ENCODE measurements at regions not wholly inside any gene's neighbourhood (a gene's known extent, or its start where the extent isn't known, plus 50 kb on each side); places are given as distances from the start of the nearest gene placed in this dataset.

GRCh38 chr6:1045239-1045638 is 266.7 kb upstream of the FOXQ1 start:
- DNase-seq (no peak), ATAC-seq (no peak)
- ChIA-PET POLR2A (no interaction called here), CTCF (no interaction called here)
- intact Hi-C loops (cut with micrococcal nuclease): no loop called here
- Mint-ChIP-seq H3K27me3 (peaks cover 37 to 77% (median 64%) of the 10 kb centered on the region in 5 donors), H3K9me3 (peaks cover 0 to 5% (median 0%) of the 10 kb centered on the region in 11 donors), H3K36me3 (no peaks in the 10 kb centered on the region), H3K27ac (no peak overlapping the region), H3K4me1 (peaks cover 0 to 7% (median 0%) of the 10 kb centered on the region in 7 donors), H3K4me3 (no peak overlapping the region)
- H3K4me1 ChIP-seq (ENCODE audit: control insufficient read depth in 2 of 2, insufficient read depth in 2 of 2, low read length in 2 of 2): no peaks in the 10 kb centered on the region
- H3K27me3 ChIP-seq (ENCODE audit: control insufficient read depth in 2 of 2, insufficient read depth in 2 of 2, low read length in 2 of 2): no peaks in the 10 kb centered on the region
- no peak overlapping the region for H3K4me3 ChIP-seq (ENCODE audit: low read length)
- H3K9me3 ChIP-seq (ENCODE audit: control insufficient read depth in 2 of 3, low read length in 3 of 3): no peaks in the 10 kb centered on the region
- H3K36me3 ChIP-seq (ENCODE audit: control insufficient read depth in 2 of 3, insufficient read depth in 3 of 3, low read length in 3 of 3): no peaks in the 10 kb centered on the region
- H3K27ac ChIP-seq (ENCODE audit: low read depth, low read length): no peak overlapping the region

- CTCF ChIA-PET: no interaction called here
- no peaks in the 10 kb centered on the region for H3K4me1 ChIP-seq (ENCODE audit: control insufficient read depth in 2 of 2, insufficient read depth in 2 of 2, low read length in 2 of 2)
- POLR2A ChIA-PET: no interaction called here
Observed at GRCh38 chr6:1044040-1044836, 267.7 kb upstream of the FOXQ1 start.

GRCh38 chr6:1043458-1043836 is 268.5 kb upstream of the FOXQ1 start:
- Mint-ChIP-seq H3K4me3 (no peak overlapping the region), H3K27ac (no peak overlapping the region), H3K36me3 (no peaks in the 10 kb centered on the region), H3K27me3 (peaks cover 36 to 82% (median 53%) of the 10 kb centered on the region in 5 donors), H3K4me1 (peaks cover 0 to 7% (median 0%) of the 10 kb centered on the region in 7 donors), H3K9me3 (peaks cover 0 to 5% (median 0%) of the 10 kb centered on the region in 11 donors)
- H3K27me3 ChIP-seq (ENCODE audit: control insufficient read depth in 2 of 2, insufficient read depth in 2 of 2, low read length in 2 of 2): no peaks in the 10 kb centered on the region
- no peaks in the 10 kb centered on the region for H3K9me3 ChIP-seq (ENCODE audit: control insufficient read depth in 2 of 3, low read length in 3 of 3)
- CTCF ChIA-PET: no interaction called here
- no peak overlapping the region for H3K4me3 ChIP-seq (ENCODE audit: low read length)
- H3K36me3 ChIP-seq (ENCODE audit: control insufficient read depth in 2 of 3, insufficient read depth in 3 of 3, low read length in 3 of 3): no peaks in the 10 kb centered on the region
- POLR2A ChIA-PET: no interaction called here
- DNase-seq: no peak
- H3K4me1 ChIP-seq (ENCODE audit: control insufficient read depth in 2 of 2, insufficient read depth in 2 of 2, low read length in 2 of 2): no peaks in the 10 kb centered on the region
- intact Hi-C loops (cut with micrococcal nuclease): no loop called here
- ATAC-seq: no peak
- no peak overlapping the region for H3K27ac ChIP-seq (ENCODE audit: low read depth, low read length)

More at GRCh38 chr6:1044040-1044836, 267.7 kb upstream of the FOXQ1 start:
- H3K36me3 Mint-ChIP-seq: no peaks in the 10 kb centered on the region
- H3K27ac Mint-ChIP-seq: no peak overlapping the region
- H3K9me3 Mint-ChIP-seq: peaks cover 0 to 5% (median 0%) of the 10 kb centered on the region in 11 donors
- H3K27me3 ChIP-seq (ENCODE audit: control insufficient read depth in 2 of 2, insufficient read depth in 2 of 2, low read length in 2 of 2): no peaks in the 10 kb centered on the region
- H3K4me1 Mint-ChIP-seq: peaks cover 0 to 7% (median 0%) of the 10 kb centered on the region in 7 donors
- intact Hi-C loops (cut with micrococcal nuclease): no loop called here
- ATAC-seq (no peak), DNase-seq (no peak)
- no peaks in the 10 kb centered on the region for H3K9me3 ChIP-seq (ENCODE audit: control insufficient read depth in 2 of 3, low read length in 3 of 3)
- H3K27ac ChIP-seq (ENCODE audit: low read depth, low read length): no peak overlapping the region
- no peak overlapping the region for H3K4me3 ChIP-seq (ENCODE audit: low read length)
- no peaks in the 10 kb centered on the region for H3K36me3 ChIP-seq (ENCODE audit: control insufficient read depth in 2 of 3, insufficient read depth in 3 of 3, low read length in 3 of 3)
- no peak overlapping the region for H3K4me3 Mint-ChIP-seq
- H3K27me3 Mint-ChIP-seq: peaks cover 38 to 77% (median 56%) of the 10 kb centered on the region in 5 donors

- Histone ChIP-seq H3K27me3 (ENCODE audit: control insufficient read depth in 2 of 2, insufficient read depth in 2 of 2, low read length in 2 of 2) (no peaks in the 10 kb centered on the region), H3K27ac (ENCODE audit: low read depth, low read length) (no peak overlapping the region), H3K9me3 (ENCODE audit: control insufficient read depth in 2 of 3, low read length in 3 of 3) (no peaks in the 10 kb centered on the region), H3K36me3 (ENCODE audit: control insufficient read depth in 2 of 3, insufficient read depth in 3 of 3, low read length in 3 of 3) (no peaks in the 10 kb centered on the region), H3K4me3 (ENCODE audit: low read length) (no peak overlapping the region), H3K4me1 (ENCODE audit: control insufficient read depth in 2 of 2, insufficient read depth in 2 of 2, low read length in 2 of 2) (no peaks in the 10 kb centered on the region)
- Mint-ChIP-seq H3K27me3 (peaks cover 30 to 82% (median 47%) of the 10 kb centered on the region in 5 donors), H3K27ac (no peak overlapping the region), H3K36me3 (no peaks in the 10 kb centered on the region), H3K4me3 (no peak overlapping the region), H3K4me1 (peaks cover 0 to 4% (median 0%) of the 10 kb centered on the region in 7 donors), H3K9me3 (peaks cover 0 to 5% (median 0%) of the 10 kb centered on the region in 11 donors)
- DNase-seq: no peak
- CTCF ChIA-PET: no interaction called here
- no peak for ATAC-seq
- POLR2A ChIA-PET: no interaction called here
- intact Hi-C loops (cut with micrococcal nuclease): no loop called here
Observed at GRCh38 chr6:1042583-1043457, 269.1 kb upstream of the FOXQ1 start.

- Mint-ChIP-seq H3K27me3 (peaks cover 17 to 72% (median 36%) of the 10 kb centered on the region in 5 donors), H3K36me3 (no peaks in the 10 kb centered on the region), H3K9me3 (peaks cover 0 to 5% (median 0%) of the 10 kb centered on the region in 11 donors), H3K4me3 (no peak overlapping the region), H3K27ac (no peak overlapping the region), H3K4me1 (peaks cover 0 to 2% (median 0%) of the 10 kb centered on the region in 7 donors)
- ChIA-PET CTCF (no interaction called here), POLR2A (no interaction called here)
- H3K4me3 ChIP-seq (ENCODE audit: low read length): no peak overlapping the region
- H3K27ac ChIP-seq (ENCODE audit: low read depth, low read length): no peak overlapping the region
- H3K27me3 ChIP-seq (ENCODE audit: control insufficient read depth in 2 of 2, insufficient read depth in 2 of 2, low read length in 2 of 2): no peaks in the 10 kb centered on the region
- no peaks in the 10 kb centered on the region for H3K36me3 ChIP-seq (ENCODE audit: control insufficient read depth in 2 of 3, insufficient read depth in 3 of 3, low read length in 3 of 3)
- intact Hi-C loops (cut with micrococcal nuclease): no loop called here
- ATAC-seq (no peak), DNase-seq (no peak)
- H3K4me1 ChIP-seq (ENCODE audit: control insufficient read depth in 2 of 2, insufficient read depth in 2 of 2, low read length in 2 of 2): no peaks in the 10 kb centered on the region
- H3K9me3 ChIP-seq (ENCODE audit: control insufficient read depth in 2 of 3, low read length in 3 of 3): no peaks in the 10 kb centered on the region
Observed at GRCh38 chr6:1040393-1040792, 271.5 kb upstream of the FOXQ1 start.

GRCh38 chr6:1039746-1040145 is 272.2 kb upstream of the FOXQ1 start:
- no peak overlapping the region for H3K27ac Mint-ChIP-seq
- Histone ChIP-seq H3K9me3 (ENCODE audit: control insufficient read depth in 2 of 3, low read length in 3 of 3) (no peaks in the 10 kb centered on the region), H3K4me1 (ENCODE audit: control insufficient read depth in 2 of 2, insufficient read depth in 2 of 2, low read length in 2 of 2) (no peaks in the 10 kb centered on the region), H3K27ac (ENCODE audit: low read depth, low read length) (no peak overlapping the region), H3K4me3 (ENCODE audit: low read length) (no peak overlapping the region), H3K27me3 (ENCODE audit: control insufficient read depth in 2 of 2, insufficient read depth in 2 of 2, low read length in 2 of 2) (no peaks in the 10 kb centered on the region), H3K36me3 (ENCODE audit: control insufficient read depth in 2 of 3, insufficient read depth in 3 of 3, low read length in 3 of 3) (no peaks in the 10 kb centered on the region)
- POLR2A ChIA-PET: no interaction called here
- CTCF ChIA-PET: no interaction called here
- DNase-seq: no peak
- peaks cover 0 to 2% (median 0%) of the 10 kb centered on the region in 7 donors for H3K4me1 Mint-ChIP-seq
- peaks cover 0 to 5% (median 0%) of the 10 kb centered on the region in 11 donors for H3K9me3 Mint-ChIP-seq
- H3K4me3 Mint-ChIP-seq: no peak overlapping the region
- H3K27me3 Mint-ChIP-seq: peaks cover 13 to 74% (median 34%) of the 10 kb centered on the region in 5 donors
- intact Hi-C loops (cut with micrococcal nuclease): no loop called here
- no peak for ATAC-seq
- no peaks in the 10 kb centered on the region for H3K36me3 Mint-ChIP-seq
